Lung (tissue), 11 donors: ENCODE measurements at regions not wholly inside any gene's neighbourhood (a gene's known extent, or its start where the extent isn't known, plus 50 kb on each side); places are given as distances from the start of the nearest gene placed in this dataset.

ENCODE experiments used
- ATAC-seq: fragments of 200-7000 bp; cut with Tn5 transposase; one replicate; pipeline ENCODE4 v1.9.1; 2020; ENCODE audit warnings: moderate number of reproducible peaks; ENCODE audit not compliant: insufficient read depth, low FRiP score
- DNase-seq, 3 donors: peaks; one replicate each; pipeline ENCODE4 v3.0.0-alpha.2; 2013 to 2017
- H3K27ac ChIP-seq, 2 donors: one replicate each; pipeline ENCODE4 v1.5.1; 2013; ENCODE audit warnings: mild to moderate bottlenecking in 2 of 2, moderate library complexity in 2 of 2, control low read depth in 1 of 2, inconsistent platforms in 1 of 2, low read depth in 1 of 2, low read length in 1 of 2
- H3K27me3 ChIP-seq, 3 donors: one replicate each; pipeline ENCODE4 v1.5.1; 2013; ENCODE audit warnings: low read length in 2 of 3; ENCODE audit not compliant: control insufficient read depth in 3 of 3, insufficient read depth in 3 of 3
- H3K36me3 ChIP-seq, 4 donors: one replicate each; pipeline ENCODE4 v1.5.1; 2013; ENCODE audit warnings: low read length in 4 of 4, mild to moderate bottlenecking in 1 of 4, moderate library complexity in 1 of 4; ENCODE audit not compliant: control insufficient read depth in 4 of 4, insufficient read depth in 4 of 4
- H3K4me1 ChIP-seq, 5 donors: one replicate each; pipeline ENCODE4 v1.5.1; 2013; ENCODE audit warnings: low read length in 5 of 5, mild to moderate bottlenecking in 2 of 5, moderate library complexity in 1 of 5; ENCODE audit not compliant: control insufficient read depth in 5 of 5, insufficient read depth in 5 of 5
- H3K4me3 ChIP-seq: one replicate; pipeline ENCODE4 v1.5.1; 2013; ENCODE audit warnings: mild to moderate bottlenecking, control low read depth, moderate library complexity
- H3K9ac ChIP-seq, 2 donors: one replicate each; pipeline ENCODE4 v1.5.1; 2013; ENCODE audit warnings: low read length in 2 of 2, control low read depth in 1 of 2; ENCODE audit not compliant: insufficient read depth in 1 of 2
- H3K9me3 ChIP-seq, 4 donors: one replicate each; pipeline ENCODE4 v1.5.1; 2013; ENCODE audit warnings: low read length in 3 of 4, mild to moderate bottlenecking in 1 of 4, moderate library complexity in 1 of 4; ENCODE audit not compliant: control insufficient read depth in 4 of 4, insufficient read depth in 3 of 4
- CTCF ChIP-seq: IDR thresholded peaks from 2 replicates; pipeline ENCODE4 v1.5.1; 2012; ENCODE audit warnings: mild to moderate bottlenecking; ENCODE audit errors: control extremely low read depth, extremely low read depth
- WGBS, 2 donors: extraction: QIAGEN DNeasy Blood & Tissue Kit; methylation state at CpG; one replicate each; pipeline ENCODE4 v1.1.7; 2013; 5-methylcytosine and 5-hydroxymethylcytosine counted together
- donor health status: control.
- donor health status: control.
- donor health status: Bipolar disorder and iron deficiency.
- donor health status: healthy.
- donor health status: DM: yes; HTN: yes; CAD: no.

DNA sequence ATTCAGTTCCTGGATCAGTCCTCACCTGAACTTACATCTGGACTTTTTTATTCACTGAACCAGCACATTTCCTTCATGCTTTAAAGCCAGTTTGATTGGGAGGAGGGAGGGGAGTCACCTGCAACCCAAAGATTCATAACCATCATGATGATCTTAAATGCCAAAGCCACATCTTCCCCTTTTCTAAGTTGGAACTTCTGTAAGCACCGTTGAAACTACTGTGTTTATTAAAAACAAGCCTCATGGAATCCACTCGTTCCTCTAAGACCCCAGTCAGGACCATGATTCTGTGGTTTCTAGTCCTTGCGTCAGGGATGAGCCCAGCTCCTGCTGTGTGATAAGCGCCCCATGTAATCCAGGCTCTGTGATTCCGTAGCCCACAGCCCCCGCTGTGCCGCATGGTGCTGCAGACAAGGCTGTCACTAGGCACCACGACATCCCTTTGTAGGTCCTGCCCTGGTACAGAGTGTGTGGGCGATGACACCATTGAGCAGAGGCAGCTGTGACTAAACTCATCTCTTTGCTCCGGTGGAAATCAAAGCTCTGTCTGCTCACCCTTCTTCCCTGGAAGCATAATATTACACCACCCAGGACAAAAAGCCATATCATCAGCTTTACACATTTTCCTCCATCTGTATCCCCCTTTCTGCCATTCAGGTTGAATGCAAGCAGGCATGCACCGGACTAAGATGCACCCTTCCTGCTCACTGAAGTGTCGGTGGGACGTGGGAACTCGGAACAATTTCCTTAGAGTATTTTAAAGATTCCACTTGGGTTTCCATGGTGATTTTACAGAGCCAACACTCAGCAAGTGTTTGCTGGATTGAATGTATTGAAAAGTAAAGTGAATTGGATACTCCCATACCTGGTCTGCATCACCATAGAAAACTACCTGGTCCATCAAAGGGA lies 132.0 kb upstream of the FSTL4 start:
- no peak for DNase-seq
- WGBS, 2 donors, result 59 to 68% methylated on average over 14 of the region's 14 CpGs
- Histone ChIP-seq H3K27ac (no peak overlapping the region), H3K27me3 (peaks cover 0 to 2% (median 2%) of the 10 kb centered on the region in 3 donors), H3K4me1 (peaks cover 0 to 2% (median 0%) of the 10 kb centered on the region in 5 donors), H3K36me3 (no peaks in the 10 kb centered on the region), H3K9ac (no peak overlapping the region), H3K4me3 (no peak overlapping the region), H3K9me3 (no peaks in the 10 kb centered on the region)
- TF ChIP-seq CTCF, result no peak
- ATAC-seq, result no peak

GRCh38 chr5:133742431-133742988 lies 130.2 kb upstream of the FSTL4 start:
- no peak overlapping the region for H3K9ac ChIP-seq
- ATAC-seq, result no peak
- no peaks in the 10 kb centered on the region for H3K36me3 ChIP-seq
- no peaks in the 10 kb centered on the region for H3K9me3 ChIP-seq
- H3K4me3 ChIP-seq, result no peak overlapping the region
- no peak for DNase-seq
- 72 to 83% methylated on average over 12 of the region's 12 CpGs for WGBS, 2 donors
- no peak overlapping the region for H3K27ac ChIP-seq
- H3K4me1 ChIP-seq, result peaks cover 0 to 2% (median 0%) of the 10 kb centered on the region in 5 donors
- H3K27me3 ChIP-seq, result peaks cover 0 to 2% (median 2%) of the 10 kb centered on the region in 3 donors
- no peak for TF ChIP-seq CTCF

- Histone ChIP-seq H3K27ac (no peak overlapping the region), H3K4me3 (no peak overlapping the region), H3K36me3 (no peaks in the 10 kb centered on the region), H3K27me3 (peaks cover 0 to 2% (median 2%) of the 10 kb centered on the region in 3 donors), H3K9me3 (no peaks in the 10 kb centered on the region), H3K9ac (no peak overlapping the region), H3K4me1 (peaks cover 0 to 2% (median 0%) of the 10 kb centered on the region in 5 donors)
- TF ChIP-seq CTCF, result no peak
- WGBS, 2 donors, result 81 to 90% methylated on average over 4 of the region's 4 CpGs
- no peak for ATAC-seq
- no peak for DNase-seq
Measured at GRCh38 chr5:133741818-133742355, 129.5 kb upstream of the FSTL4 start.
